Activated T-helper 17 cell treated with anti-CD3 and anti-CD28 coated beads, Interleukin-2, amount 50 U/mL, for 72 hours (primary cell): ENCODE measurements at regions not wholly inside any gene's neighbourhood (a gene's known extent, or its start where the extent isn't known, plus 50 kb on each side); places are given as distances from the start of the nearest gene placed in this dataset.
"Not testable (repeated sequence)": the region's sequence is repeated elsewhere in the genome, so short reads cannot be mapped to it uniquely, and the experiment has no call there.

ENCODE experiments used
- ATAC-seq: fragments of 150-1000 bp; cut with Tn5 transposase; replicated peaks from 2 replicates; pipeline ENCODE4 v1.10.0; 2021; ENCODE audit warnings: mild to moderate bottlenecking, moderate library complexity
- H3K27ac Mint-ChIP-seq: one replicate; pipeline ENCODE4 v1.8.0; 2022; ENCODE audit warnings: mixed read lengths
- H3K27me3 Mint-ChIP-seq: one replicate; pipeline ENCODE4 v1.8.0; 2022; ENCODE audit warnings: mixed read lengths
- H3K36me3 Mint-ChIP-seq: one replicate; pipeline ENCODE4 v1.8.0; 2022; ENCODE audit warnings: low read depth, mild to moderate bottlenecking, mixed read lengths
- H3K4me1 Mint-ChIP-seq: one replicate; pipeline ENCODE4 v1.8.0; 2022; ENCODE audit warnings: mixed read lengths
- H3K4me3 Mint-ChIP-seq: one replicate; pipeline ENCODE4 v1.8.0; 2022; ENCODE audit warnings: mild to moderate bottlenecking, mixed read lengths
- H3K9me3 Mint-ChIP-seq: one replicate; pipeline ENCODE4 v1.8.0; 2022; ENCODE audit warnings: mixed read lengths

DNA sequence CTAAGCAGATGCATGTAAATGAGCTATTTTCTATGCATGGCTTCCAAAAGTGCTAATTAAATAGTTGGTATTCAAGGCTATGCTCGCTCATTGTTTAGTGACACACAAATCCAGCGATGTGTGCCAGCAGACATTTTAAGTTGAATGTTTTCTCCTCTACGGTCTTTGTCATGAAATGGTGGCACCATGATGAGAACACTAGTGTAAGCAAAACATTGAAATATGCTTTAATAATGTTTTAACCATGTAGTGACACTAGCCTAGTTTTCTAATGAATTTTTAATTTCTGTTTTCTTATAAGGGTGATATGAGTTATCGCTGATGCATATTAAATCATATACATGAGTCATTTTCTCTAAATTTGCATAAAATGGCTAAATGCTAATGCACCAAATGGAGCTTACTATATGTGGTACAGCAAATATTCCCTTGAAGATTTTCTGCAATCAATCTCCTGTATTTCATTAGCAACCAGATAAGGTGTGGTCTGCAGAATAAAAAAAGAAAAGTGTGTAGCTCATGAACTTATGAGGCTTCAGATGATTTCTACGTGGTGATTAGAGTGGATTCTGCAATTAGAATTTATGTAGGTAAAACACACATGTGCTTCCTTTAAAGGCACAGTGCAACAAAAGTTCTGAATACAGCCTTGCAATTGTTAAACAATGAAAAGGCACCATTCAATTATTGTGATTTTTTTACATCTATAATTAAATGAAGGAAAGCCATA, 226.6 kb downstream of the MEF2C start:
- peaks cover 3% of the 10 kb centered on the region for H3K4me1 Mint-ChIP-seq
- no peak overlapping the region for H3K4me3 Mint-ChIP-seq
- H3K27me3 Mint-ChIP-seq = peaks cover 37% of the 10 kb centered on the region
- H3K9me3 Mint-ChIP-seq = no peaks in the 10 kb centered on the region
- ATAC-seq = no peak
- H3K27ac Mint-ChIP-seq = no peak overlapping the region
- no peaks in the 10 kb centered on the region for H3K36me3 Mint-ChIP-seq

DNA sequence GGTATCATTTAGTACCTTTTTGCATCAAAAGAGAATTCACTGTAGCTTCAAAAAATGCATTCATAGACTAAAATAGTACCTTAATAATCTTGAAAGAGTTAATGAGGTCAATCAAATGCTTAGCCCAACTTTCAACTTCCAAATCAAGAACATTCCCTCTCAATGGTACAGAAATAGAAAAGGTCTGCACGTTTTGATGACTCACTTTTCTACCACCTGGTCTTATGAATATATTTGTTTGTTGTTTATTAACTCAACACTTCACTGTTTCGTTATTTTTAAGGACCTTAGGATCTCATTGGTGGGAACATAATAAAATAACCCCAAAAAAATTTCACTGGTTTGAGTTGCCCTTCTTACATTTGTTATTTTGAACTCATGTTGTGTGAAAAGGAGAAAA, 229.5 kb downstream of the MEF2C start:
- H3K27me3 Mint-ChIP-seq = peaks cover 34% of the 10 kb centered on the region
- H3K4me3 Mint-ChIP-seq = no peak overlapping the region
- H3K9me3 Mint-ChIP-seq = no peaks in the 10 kb centered on the region
- no peaks in the 10 kb centered on the region for H3K36me3 Mint-ChIP-seq
- no peaks in the 10 kb centered on the region for H3K4me1 Mint-ChIP-seq
- no peak for ATAC-seq
- no peak overlapping the region for H3K27ac Mint-ChIP-seq

DNA sequence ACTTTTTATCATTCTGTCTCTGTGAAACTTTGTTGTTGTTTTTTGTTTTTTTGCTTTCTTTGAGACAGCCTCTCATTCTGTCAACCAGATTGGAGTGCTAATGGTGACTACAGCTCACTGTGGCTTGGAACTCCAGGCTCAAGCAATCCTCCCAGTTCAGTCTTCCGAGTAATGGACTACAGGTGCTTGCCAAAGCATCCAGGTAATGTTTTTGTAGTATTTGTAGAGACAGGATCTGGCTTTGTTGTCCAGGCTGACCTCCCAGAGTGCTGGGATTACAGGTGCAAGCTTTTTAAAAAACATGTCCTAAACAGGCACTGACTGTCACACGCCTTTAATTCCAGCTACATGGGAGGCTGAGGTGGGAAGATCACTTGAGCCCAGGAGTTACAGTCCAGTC, 235.1 kb downstream of the MEF2C start:
- Mint-ChIP-seq H3K36me3 (no peaks in the 10 kb centered on the region), H3K4me1 (no peaks in the 10 kb centered on the region), H3K27me3 (peaks cover 23% of the 10 kb centered on the region), H3K4me3 (no peak overlapping the region), H3K27ac (no peak overlapping the region), H3K9me3 (no peaks in the 10 kb centered on the region)
- no peak for ATAC-seq

DNA sequence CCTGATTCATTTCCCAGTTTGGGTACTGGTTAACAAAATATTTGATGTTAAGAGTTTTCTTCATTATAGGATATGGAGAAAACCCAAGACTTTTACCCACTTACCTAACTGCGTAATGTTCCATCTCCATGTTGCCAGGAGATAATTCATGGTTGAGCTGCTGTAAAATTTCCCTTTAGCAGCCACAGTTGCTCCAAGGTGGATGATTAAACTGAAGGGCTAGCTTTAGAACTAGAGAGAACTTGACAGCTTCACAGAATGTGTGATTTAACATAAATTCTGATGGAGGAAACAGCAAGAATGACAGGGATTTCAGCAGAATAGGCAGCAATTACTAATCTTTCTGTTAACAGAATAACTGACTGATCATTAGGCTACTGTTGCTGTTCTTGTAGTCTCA, 236.1 kb downstream of the MEF2C start:
- Mint-ChIP-seq H3K27ac (no peak overlapping the region), H3K9me3 (no peaks in the 10 kb centered on the region), H3K4me3 (no peak overlapping the region), H3K36me3 (no peaks in the 10 kb centered on the region), H3K4me1 (no peaks in the 10 kb centered on the region), H3K27me3 (peaks cover 19% of the 10 kb centered on the region)
- no peak for ATAC-seq

DNA sequence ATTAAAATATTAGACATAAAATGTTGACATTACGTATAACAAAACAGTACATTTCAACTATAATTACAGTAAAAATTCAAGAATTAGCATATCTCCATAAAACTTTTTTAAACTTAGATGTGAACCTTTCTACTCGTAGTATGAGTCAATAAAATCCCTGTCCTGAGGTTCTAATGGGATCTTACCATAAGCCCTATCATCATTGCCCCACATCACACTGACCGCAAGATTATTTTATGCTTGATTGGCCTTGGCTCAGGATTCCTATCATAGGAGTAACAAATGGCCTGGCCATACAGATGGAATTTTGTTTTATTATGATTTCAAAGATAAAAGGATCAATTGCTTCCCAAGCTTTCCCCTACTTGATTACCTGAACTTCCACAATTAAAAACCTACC, 238.3 kb downstream of the MEF2C start:
- Mint-ChIP-seq H3K4me1 (no peaks in the 10 kb centered on the region), H3K9me3 (no peaks in the 10 kb centered on the region), H3K4me3 (no peak overlapping the region)

DNA sequence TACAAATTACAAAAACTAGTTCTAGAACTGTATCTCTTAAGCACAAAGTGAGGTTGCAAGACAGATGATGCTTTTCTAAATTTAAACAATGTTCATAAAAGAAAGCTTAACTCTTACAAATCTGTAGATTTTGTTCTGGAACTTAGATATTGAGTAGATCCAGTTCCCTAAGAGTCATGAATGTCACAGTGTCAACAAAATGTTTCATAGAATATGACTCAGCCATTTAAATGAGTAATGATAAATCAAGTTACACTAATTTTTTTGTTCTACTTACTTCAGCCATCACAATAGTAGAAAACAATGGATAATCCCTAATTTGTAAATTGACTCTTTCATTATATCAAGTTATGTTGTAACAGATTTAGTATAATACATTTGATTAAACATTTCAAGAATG, 239.7 kb downstream of the MEF2C start:
- H3K9me3 Mint-ChIP-seq = no peaks in the 10 kb centered on the region
- H3K27ac Mint-ChIP-seq = no peak overlapping the region
- no peaks in the 10 kb centered on the region for H3K4me1 Mint-ChIP-seq
- H3K36me3 Mint-ChIP-seq = no peaks in the 10 kb centered on the region
- ATAC-seq = no peak
- H3K4me3 Mint-ChIP-seq = no peak overlapping the region
- peaks cover 11% of the 10 kb centered on the region for H3K27me3 Mint-ChIP-seq

More for the DNA sequence above, 238.3 kb downstream of the MEF2C start:
- Mint-ChIP-seq H3K27ac (no peak overlapping the region), H3K27me3 (peaks cover 9% of the 10 kb centered on the region), H3K36me3 (no peaks in the 10 kb centered on the region)
- ATAC-seq = no peak

DNA sequence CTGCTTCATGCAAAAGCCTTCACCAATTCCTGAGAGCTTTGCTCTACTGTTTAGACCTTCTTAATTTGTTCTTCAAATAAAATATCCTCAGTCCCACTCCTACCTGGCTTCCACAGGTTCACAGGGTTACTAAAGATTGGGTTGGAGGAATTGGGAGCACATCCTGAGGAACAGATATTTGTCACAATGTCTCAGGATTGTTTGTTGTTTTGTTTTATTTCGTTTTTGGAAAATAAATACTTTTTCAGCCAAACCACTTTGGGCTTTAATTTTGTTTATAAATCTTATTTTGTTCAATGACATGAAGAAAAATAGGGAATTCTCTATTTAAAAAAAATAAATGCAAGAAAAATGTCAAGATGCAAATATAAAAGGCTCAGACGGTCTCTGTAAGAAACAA, 249.0 kb downstream of the MEF2C start:
- H3K36me3 Mint-ChIP-seq = no peaks in the 10 kb centered on the region
- peaks cover 19% of the 10 kb centered on the region for H3K27me3 Mint-ChIP-seq
- ATAC-seq = no peak
- no peaks in the 10 kb centered on the region for H3K4me1 Mint-ChIP-seq
- H3K9me3 Mint-ChIP-seq = no peaks in the 10 kb centered on the region
- no peak overlapping the region for H3K4me3 Mint-ChIP-seq
- no peak overlapping the region for H3K27ac Mint-ChIP-seq

DNA sequence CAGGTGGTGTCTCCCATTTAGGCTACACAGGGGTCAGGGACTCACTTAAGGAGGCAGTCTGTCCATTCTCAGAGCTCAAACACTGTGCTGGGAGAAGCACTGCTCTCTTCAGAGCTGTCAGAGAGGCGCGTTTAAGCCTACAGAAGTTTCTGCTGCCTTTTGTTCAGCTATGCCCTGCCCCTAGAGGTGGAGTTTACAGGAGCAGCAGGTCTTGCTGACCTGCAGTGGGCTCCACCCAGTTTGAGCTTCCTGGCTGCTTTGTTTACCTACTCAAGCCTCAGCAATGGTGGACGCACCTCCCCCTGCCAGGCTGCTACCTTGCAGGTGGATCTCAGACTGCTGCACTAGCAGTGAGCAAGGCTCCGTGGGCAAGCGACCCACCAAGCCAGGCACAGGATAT, 260.1 kb downstream of the MEF2C start:
- not testable (repeated sequence) for H3K27ac Mint-ChIP-seq, H3K9me3 Mint-ChIP-seq, ATAC-seq, H3K36me3 Mint-ChIP-seq, H3K4me3 Mint-ChIP-seq, H3K4me1 Mint-ChIP-seq
- H3K27me3 Mint-ChIP-seq = peaks cover 23% of the 10 kb centered on the region

DNA sequence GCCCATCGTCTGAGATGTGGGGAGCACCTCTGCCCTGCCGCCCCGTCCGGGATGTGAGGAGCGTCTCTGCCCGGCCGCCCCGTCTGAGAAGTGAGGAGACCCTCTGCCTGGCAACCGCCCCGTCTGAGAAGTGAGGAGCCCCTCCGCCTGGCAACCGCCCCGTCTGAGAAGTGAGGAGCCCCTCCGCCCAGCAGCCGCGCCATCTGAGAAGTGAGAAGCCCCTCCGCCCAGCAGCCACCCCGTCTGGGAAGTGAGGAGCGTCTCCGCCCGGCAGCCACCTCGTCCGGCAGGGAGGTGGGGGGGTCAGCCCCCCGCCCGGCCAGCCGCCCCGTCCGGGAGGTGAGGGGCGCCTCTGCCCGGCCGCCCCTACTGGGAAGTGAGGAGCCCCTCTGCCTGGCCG, 267.2 kb downstream of the MEF2C start:
- not testable (repeated sequence) for H3K4me3 Mint-ChIP-seq, ATAC-seq, H3K27ac Mint-ChIP-seq, H3K36me3 Mint-ChIP-seq, H3K9me3 Mint-ChIP-seq, H3K4me1 Mint-ChIP-seq
- peaks cover 11% of the 10 kb centered on the region for H3K27me3 Mint-ChIP-seq

DNA sequence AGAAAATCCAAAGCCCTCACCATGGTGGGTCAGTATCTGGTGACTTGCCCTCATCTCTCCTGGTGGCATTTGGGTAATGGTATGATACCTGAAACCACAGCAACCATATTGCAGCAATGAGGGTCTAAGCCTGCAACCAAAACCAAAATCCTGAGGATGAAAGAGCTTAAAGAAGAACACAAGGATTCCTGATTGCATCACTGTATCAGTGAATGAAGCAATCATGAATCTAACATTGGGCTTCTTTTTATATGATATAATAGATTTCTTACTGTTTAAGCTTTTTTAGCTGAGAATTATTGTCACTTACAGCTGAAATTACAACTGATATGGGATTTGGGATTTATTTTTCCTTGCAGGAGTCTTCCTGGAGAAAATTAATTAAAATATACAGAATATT, 269.9 kb downstream of the MEF2C start:
- Mint-ChIP-seq H3K4me3 (no peak overlapping the region), H3K27ac (no peak overlapping the region), H3K27me3 (peaks cover 14% of the 10 kb centered on the region), H3K36me3 (no peaks in the 10 kb centered on the region), H3K4me1 (no peaks in the 10 kb centered on the region), H3K9me3 (peaks cover 4% of the 10 kb centered on the region)
- no peak for ATAC-seq

DNA sequence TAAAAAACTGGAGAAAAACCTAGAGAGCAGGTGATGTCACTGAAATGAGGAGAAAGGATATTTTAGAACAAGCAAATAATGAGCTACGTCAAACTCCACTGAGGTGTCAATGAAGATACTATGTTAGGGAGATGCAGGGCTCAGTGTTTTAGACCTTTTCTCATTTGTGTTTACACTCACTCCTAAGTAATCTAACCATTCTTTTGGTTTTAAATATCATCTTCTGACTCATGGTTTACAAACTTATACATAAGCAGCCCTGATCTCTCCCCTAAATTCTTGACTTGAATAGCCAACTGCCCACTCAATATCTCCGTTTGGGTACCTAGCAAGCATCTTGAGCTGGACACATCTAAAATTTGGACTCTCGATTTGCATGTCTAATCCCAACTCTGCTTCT, 272.4 kb downstream of the MEF2C start:
- Mint-ChIP-seq H3K27me3 (peaks cover 14% of the 10 kb centered on the region), H3K36me3 (no peaks in the 10 kb centered on the region), H3K4me3 (no peak overlapping the region), H3K9me3 (peaks cover 4% of the 10 kb centered on the region), H3K4me1 (no peaks in the 10 kb centered on the region), H3K27ac (no peak overlapping the region)
- ATAC-seq = no peak

DNA sequence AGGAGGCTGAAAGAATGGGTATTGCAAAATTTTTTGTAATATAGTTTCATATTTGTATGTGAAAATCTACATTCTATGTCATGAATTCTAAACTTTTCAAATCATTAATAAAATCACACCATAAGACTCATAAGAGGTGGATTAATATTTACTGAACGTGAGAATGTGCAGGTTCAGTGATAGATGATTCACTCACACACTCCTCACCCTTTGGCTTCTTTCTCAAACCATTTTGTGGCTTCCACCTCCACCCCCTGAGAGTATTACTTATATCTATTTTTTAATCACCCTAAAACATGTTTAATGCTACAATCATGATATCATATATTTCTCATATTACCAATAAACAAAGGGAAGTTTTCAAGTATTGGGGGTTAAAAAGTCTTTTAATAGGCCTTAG, 275.5 kb downstream of the MEF2C start:
- no peaks in the 10 kb centered on the region for H3K4me1 Mint-ChIP-seq
- H3K4me3 Mint-ChIP-seq = no peak overlapping the region
- ATAC-seq = no peak
- H3K36me3 Mint-ChIP-seq = no peaks in the 10 kb centered on the region
- peaks cover 14% of the 10 kb centered on the region for H3K27me3 Mint-ChIP-seq
- H3K27ac Mint-ChIP-seq = no peak overlapping the region
- H3K9me3 Mint-ChIP-seq = no peaks in the 10 kb centered on the region

DNA sequence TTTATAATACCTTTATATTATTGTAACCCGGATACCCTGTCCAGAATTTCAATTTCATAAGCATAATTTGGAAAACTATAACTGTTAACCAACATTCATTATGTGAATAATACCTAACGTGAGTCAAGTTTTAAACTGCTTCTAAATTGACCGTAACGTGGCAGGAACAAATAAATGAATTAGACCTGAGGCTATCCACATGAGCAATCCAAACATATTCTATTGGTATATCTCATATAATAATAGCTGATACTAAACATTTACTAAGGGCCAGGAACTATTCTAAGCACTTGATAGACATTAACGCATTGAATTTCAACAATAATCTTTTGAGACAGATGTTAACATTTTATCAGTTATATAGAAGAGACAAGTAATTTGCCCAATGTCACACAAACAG, 276.4 kb downstream of the MEF2C start:
- no peak for ATAC-seq
- H3K4me3 Mint-ChIP-seq = no peak overlapping the region
- no peaks in the 10 kb centered on the region for H3K9me3 Mint-ChIP-seq
- no peaks in the 10 kb centered on the region for H3K4me1 Mint-ChIP-seq
- H3K27ac Mint-ChIP-seq = no peak overlapping the region
- peaks cover 18% of the 10 kb centered on the region for H3K27me3 Mint-ChIP-seq
- H3K36me3 Mint-ChIP-seq = no peaks in the 10 kb centered on the region

DNA sequence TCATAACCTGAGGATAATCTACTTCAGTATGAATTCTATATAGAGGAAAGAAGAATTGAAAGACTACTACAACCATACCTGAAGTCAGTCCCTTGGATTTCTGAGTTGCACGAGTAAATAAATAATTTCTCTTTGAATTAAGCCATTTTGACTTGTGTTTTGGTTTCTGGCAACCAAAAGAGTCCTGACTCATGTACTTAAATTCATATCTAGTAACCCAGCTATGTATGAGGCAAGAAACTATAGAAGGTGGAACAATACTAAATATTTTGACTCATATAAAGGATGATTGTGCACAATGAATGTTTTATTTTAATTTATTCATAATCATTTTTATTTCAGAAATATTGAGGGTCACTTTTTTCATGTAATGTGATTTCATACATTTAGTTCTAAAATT, 276.8 kb downstream of the MEF2C start:
- no peak overlapping the region for H3K27ac Mint-ChIP-seq

DNA sequence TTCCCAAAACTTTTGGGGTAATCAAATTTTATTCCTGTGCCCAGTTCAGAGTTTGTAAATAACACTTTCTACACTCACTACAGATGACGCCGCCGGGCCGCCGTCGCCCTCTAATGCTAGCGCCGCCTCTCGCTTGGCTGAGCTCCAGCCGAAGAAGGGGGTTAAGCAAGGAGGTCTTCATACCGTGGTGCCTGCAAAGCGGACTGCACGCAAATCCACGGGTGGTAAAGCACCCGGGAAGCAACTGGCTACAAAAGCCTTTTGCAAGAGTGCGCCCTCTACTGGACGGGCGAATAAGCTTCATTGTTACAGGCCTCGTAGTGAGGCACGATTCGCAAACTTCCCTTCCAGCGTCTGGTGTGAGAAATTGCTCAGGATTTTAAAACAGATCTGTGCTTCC, 280.4 kb downstream of the MEF2C start:
- H3K27me3 Mint-ChIP-seq = peaks cover 8% of the 10 kb centered on the region
- peaks cover 5% of the 10 kb centered on the region for H3K9me3 Mint-ChIP-seq
- ATAC-seq = no peak
- H3K4me1 Mint-ChIP-seq = no peaks in the 10 kb centered on the region
- no peaks in the 10 kb centered on the region for H3K36me3 Mint-ChIP-seq
- H3K4me3 Mint-ChIP-seq = no peak overlapping the region
- H3K27ac Mint-ChIP-seq = no peak overlapping the region

More for the DNA sequence above, 276.8 kb downstream of the MEF2C start:
- H3K36me3 Mint-ChIP-seq = no peaks in the 10 kb centered on the region
- H3K27me3 Mint-ChIP-seq = peaks cover 15% of the 10 kb centered on the region
- H3K9me3 Mint-ChIP-seq = peaks cover 1% of the 10 kb centered on the region
- ATAC-seq = no peak
- no peak overlapping the region for H3K4me3 Mint-ChIP-seq
- H3K4me1 Mint-ChIP-seq = no peaks in the 10 kb centered on the region

DNA sequence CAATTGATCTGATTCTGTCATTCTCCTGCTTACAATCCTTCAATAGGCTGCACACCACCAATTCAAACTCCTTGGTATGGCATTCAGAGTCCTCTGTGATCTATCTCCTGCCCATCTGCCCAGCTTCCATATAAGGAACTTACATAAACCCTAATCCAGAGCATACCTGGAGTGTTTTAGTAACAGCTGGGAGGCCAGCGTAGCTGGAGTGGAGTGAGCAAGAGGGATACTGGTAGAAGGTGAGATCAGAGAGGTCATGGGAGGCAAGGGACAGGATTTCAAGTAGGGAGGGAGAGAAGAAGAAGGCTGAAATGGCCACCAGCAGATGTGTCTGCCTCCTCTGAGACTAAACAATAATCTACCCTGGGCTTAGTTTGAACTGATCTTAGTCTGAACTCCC, 288.5 kb downstream of the MEF2C start:
- H3K36me3 Mint-ChIP-seq = no peaks in the 10 kb centered on the region
- no peak for ATAC-seq
- H3K27me3 Mint-ChIP-seq = peaks cover 20% of the 10 kb centered on the region
- H3K4me3 Mint-ChIP-seq = no peak overlapping the region
- H3K27ac Mint-ChIP-seq = no peak overlapping the region
- H3K4me1 Mint-ChIP-seq = no peaks in the 10 kb centered on the region
- peaks cover 5% of the 10 kb centered on the region for H3K9me3 Mint-ChIP-seq
